SH-SY5Y (cell line): ENCODE measurements at regions not wholly inside any gene's neighbourhood (a gene's known extent, or its start where the extent isn't known, plus 50 kb on each side); places are given as distances from the start of the nearest gene placed in this dataset.

ENCODE experiments used
- GATA2 ChIP-seq: IDR thresholded peaks from 2 replicates; pipeline ENCODE4 v1.6.1; 2011; ENCODE audit warnings: mild to moderate bottlenecking, low read depth, low read length
- GATA3 ChIP-seq: IDR thresholded peaks from 2 replicates; pipeline ENCODE4 v1.6.1; 2011; ENCODE audit warnings: low read depth, mild to moderate bottlenecking, low read length, moderate library complexity

GRCh38 chr2:64865073-64865830, 123.9 kb upstream of the SLC1A4 start:
- TF ChIP-seq GATA3 (no peak), GATA2 (no peak)

GRCh38 chr2:64865831-64866345, 123.3 kb upstream of the SLC1A4 start:
- TF ChIP-seq GATA2 (no peak), GATA3 (no peak)

GRCh38 chr2:64866797-64867196, 122.4 kb upstream of the SLC1A4 start:
- no peak for TF ChIP-seq GATA2
- no peak for TF ChIP-seq GATA3

- TF ChIP-seq GATA2 (no peak), GATA3 (no peak)
Observed at GRCh38 chr2:64867253-64867996, 121.8 kb upstream of the SLC1A4 start.

- no peak for TF ChIP-seq GATA3
Observed at GRCh38 chr2:64869126-64869525, 120.1 kb upstream of the SLC1A4 start.

GRCh38 chr2:64873472-64873924, 115.7 kb upstream of the SLC1A4 start:
- TF ChIP-seq GATA3 (no peak), GATA2 (no peak)

- TF ChIP-seq GATA2 (no peak), GATA3 (no peak)
Observed at GRCh38 chr2:64874593-64874992, 114.6 kb upstream of the SLC1A4 start.

- no peak for TF ChIP-seq GATA2
- no peak for TF ChIP-seq GATA3
Observed at GRCh38 chr2:64875368-64875767, 113.8 kb upstream of the SLC1A4 start.

GRCh38 chr2:64876137-64876647, 113.0 kb upstream of the SLC1A4 start:
- TF ChIP-seq GATA3 (no peak), GATA2 (no peak)

GRCh38 chr2:64879745-64880144, 109.5 kb upstream of the SLC1A4 start:
- no peak for TF ChIP-seq GATA3
- TF ChIP-seq GATA2 = no peak

GRCh38 chr2:64880193-64880951, 108.8 kb upstream of the SLC1A4 start:
- TF ChIP-seq GATA2 (no peak), GATA3 (no peak)

GRCh38 chr2:64881037-64881492, 108.1 kb upstream of the SLC1A4 start:
- no peak for TF ChIP-seq GATA2
- no peak for TF ChIP-seq GATA3

GRCh38 chr2:64887565-64887964, 101.6 kb upstream of the SLC1A4 start:
- TF ChIP-seq GATA3 (no peak), GATA2 (no peak)

GRCh38 chr2:64888591-64889309, 100.4 kb upstream of the SLC1A4 start:
- TF ChIP-seq GATA2 = no peak
- no peak for TF ChIP-seq GATA3
